GM18867 (cell line): ENCODE measurements at regions not wholly inside any gene's neighbourhood (a gene's known extent, or its start where the extent isn't known, plus 50 kb on each side); places are given as distances from the start of the nearest gene placed in this dataset.

Experiments used
- ATAC-seq: cut with Tn5 transposase; IDR thresholded peaks from one replicate; pipeline ENCODE4 v1.9.1; 2021; ENCODE audit warnings: mild to moderate bottlenecking, moderate library complexity; ENCODE audit not compliant: unreplicated experiment

DNA sequence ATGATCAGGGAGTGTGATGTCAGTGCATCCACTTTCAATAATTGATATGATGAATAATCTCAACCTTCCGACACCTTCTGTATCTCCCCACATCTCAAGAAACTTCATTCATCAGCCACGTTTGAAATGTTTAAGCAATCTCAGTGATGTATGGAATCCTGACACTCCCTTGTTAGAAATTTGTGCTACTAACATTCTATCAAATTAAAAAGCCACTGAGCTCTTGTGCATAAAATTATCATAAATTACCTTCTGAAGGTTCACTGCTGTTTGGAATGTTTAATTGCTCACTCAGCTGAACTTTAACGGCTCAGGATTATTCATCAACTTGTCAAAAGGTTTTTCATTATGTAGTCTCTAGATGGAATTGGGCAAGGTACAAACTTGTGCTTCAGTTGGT, 108.4 kb upstream of the DPH6 start:
- ATAC-seq = no peak

DNA sequence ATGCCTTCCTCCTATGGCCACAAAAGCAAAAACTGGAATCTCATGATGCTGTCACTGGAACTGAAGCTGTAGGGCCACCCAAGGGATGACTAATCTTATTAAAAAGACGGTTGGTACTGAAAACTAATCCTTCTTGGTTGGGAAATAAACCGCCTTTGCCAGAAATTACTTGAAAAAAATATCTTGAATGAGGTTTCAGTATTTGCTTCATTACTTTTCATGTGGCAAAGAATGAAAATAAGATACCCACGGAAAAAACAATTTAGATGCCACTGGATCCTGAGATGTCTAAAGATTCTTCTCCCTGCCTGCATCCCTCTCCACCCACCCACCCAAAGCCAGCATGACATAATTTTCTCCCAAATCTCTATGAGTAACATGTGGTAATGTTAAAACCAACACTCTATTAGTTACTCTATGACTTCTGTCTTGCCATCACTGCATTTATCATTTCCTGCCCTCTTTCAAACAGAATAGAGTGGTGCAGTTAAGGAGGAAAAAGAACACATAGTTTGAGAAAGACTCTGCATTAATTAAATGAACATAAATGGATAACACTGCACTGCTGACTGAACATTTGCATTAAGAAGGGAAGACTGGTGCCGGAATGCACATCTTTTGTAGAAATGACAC, 111.8 kb upstream of the DPH6 start:
- ATAC-seq = no peak

DNA sequence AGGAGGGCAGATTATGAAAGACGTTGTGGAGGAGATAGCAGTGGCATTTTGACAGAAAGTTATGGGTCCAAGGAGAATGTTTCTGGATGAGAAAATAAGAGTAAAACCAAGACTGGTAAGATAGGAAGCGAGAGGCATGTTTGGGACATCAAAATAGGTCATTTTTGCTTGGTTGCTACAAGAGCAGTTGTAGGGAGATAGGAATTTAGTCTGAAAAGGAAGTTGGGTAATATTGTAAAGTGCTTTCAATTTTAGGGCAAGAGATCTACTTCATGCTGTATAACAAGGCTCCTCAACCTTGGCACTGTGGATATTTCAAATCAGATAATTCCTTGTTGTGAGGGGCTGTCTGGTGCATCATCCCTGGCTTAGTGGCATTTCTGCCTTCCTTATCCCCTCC, 118.0 kb upstream of the DPH6 start:
- no peak for ATAC-seq

DNA sequence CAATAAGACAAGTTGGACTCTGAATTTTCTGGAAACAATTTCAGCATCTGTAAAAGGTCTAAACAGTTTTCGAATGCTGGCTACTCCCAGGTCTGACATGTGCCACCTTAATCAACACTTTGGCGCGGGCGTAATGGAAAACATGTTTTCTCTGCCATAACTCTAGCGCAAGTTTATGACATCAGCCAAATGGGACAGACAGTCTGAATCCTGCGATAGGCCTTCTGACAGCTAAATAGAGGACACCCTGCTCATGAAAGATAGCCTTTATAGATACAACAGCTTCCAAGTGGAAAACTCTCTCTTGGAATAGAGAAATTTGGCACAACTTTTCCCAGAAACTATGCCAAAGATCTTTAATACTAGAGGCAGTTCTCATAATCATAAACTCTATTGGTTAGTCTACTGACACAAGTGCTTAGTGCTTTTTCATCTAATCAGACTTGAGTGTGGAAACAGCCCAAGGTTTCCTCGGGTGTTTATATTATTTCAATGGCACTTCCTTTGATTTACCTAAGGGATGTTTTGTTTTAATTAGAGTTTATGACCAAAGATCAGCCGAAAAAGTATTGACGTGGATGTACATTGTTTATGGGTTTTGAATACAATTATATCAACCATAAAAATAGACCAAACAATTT, 120.1 kb upstream of the DPH6 start:
- no peak for ATAC-seq

DNA sequence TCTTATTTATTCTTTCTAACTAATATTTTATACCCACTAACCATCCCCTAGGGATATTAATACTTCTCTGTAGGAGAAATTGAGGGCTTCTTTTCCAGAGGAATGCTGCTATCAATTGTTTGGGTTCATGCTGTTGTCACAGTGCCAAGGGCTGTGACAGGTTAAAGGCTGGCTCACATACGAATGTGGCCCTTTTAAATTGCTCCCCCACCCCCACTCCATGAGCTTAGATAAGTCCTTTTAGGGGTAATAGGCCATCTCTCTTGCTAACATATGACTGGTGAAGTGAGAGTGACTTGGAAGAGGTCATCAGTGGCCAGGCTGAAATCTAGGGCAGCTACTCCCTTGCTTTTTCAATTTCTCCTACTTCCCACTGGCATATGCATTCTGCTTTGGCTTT, 121.9 kb upstream of the DPH6 start:
- ATAC-seq = no peak

GRCh38 chr15:35669021-35669420, 123.1 kb upstream of the DPH6 start:
- ATAC-seq = no peak

DNA sequence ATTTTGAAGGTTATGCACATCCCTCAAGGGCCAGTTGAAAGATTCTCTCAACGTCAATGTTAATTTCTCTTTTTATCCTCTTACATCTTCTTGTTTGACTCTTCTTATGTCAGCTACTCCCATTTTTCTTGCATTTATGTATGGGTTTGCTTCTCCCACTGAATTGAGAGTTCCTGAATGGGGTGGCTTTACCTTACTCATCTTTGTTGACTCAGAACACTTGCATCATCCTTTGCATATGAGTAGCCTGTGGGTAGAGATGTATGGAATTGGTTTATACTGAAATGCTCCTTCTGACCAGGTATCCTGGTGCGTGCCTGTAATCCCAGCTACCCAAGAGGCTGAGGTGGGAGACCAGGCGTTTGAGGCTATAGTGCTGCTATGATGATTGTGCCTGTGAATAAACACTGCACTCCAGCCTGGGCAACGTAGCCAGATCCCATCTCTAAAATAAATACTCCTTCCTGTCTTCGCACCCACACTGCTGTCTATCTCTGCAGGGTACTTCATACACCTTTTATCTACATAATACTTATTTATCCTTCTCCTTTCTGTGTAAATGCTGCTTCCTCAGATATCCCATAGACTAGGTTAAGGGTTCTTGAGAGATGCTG, 123.6 kb upstream of the DPH6 start:
- ATAC-seq = no peak

- ATAC-seq = no peak
Observed at GRCh38 chr15:35671197-35671596, 125.2 kb upstream of the DPH6 start.

GRCh38 chr15:35671981-35672380, 126.0 kb upstream of the DPH6 start:
- no peak for ATAC-seq

DNA sequence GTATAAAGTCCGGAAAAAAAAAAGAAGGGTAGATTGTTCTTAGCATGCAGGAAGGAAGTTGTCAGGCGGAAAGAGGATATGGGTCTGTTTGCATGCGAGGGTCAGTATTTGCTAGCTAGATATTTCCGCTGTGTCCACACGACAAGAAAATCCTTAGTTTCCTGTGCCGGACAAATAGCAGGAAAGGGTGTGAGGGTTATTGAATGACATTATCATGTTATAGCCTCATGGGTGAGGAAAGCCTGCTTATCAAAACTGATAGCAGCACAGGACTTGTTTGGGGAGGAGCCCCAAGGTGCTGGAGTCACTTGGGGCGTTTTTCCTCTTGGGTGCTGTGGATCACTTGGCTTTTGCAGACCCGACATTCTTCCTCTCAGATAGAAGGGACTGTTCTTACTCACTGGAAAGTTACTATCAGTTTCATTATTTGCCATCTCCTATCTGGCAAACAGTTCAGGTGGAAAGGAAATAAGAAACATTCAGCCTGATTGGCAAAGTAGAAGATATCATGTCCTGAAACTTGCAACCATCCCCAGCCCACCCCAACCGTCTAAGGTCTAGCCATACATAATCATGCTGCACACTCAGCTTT, 127.2 kb upstream of the DPH6 start:
- ATAC-seq = peak; percentile 68

GRCh38 chr15:35674873-35675781, 129.2 kb upstream of the DPH6 start:
- no peak for ATAC-seq

- no peak for ATAC-seq
Observed at GRCh38 chr15:35678774-35679173, 132.8 kb upstream of the DPH6 start.

- ATAC-seq = no peak
Observed at GRCh38 chr15:35679186-35679585, 133.2 kb upstream of the DPH6 start.

- no peak for ATAC-seq
Observed at GRCh38 chr15:35680951-35681350, 135.0 kb upstream of the DPH6 start.

DNA sequence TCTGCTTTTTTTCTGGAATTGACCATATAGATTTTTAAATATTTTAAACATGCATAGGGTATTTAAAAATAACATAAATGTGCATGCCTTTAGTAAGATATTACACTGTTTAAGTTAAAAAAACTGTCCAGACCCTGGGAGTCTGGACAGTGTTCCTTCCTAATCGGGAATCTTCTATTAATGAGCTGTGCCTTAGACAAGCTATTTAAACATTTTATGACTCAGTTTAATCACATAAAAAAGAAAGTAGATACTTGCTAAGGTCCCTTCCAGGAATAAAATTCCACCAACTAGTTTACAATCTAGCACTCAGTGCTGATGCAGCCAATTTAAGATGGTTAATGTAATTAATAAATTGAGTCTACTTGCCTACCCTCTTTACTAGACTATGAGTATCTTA, 140.4 kb upstream of the DPH6 start:
- ATAC-seq = no peak

DNA sequence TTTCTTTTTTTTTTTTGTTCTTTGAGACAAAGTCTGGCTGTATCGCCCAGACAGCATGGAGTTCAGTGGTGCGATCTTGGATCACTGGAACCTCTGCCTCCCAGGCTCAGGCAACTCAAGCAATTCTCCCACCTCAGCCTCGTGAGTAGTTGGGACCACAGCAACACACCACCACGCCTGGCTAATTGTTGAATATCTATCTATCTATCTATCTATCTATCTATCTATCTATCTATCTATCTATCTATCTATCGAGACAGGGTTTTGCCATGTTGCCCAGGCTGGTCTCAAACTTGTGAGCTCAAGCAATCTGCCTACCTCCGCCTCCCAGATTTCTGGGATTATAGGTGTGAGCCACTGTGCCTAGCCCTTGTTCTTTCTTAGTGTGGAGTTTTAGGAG, 143.3 kb upstream of the DPH6 start:
- no peak for ATAC-seq

- ATAC-seq = no peak
Observed at GRCh38 chr15:35690089-35690488, 144.1 kb upstream of the DPH6 start.

- no peak for ATAC-seq
Observed at GRCh38 chr15:35690698-35691116, 144.7 kb upstream of the DPH6 start.

DNA sequence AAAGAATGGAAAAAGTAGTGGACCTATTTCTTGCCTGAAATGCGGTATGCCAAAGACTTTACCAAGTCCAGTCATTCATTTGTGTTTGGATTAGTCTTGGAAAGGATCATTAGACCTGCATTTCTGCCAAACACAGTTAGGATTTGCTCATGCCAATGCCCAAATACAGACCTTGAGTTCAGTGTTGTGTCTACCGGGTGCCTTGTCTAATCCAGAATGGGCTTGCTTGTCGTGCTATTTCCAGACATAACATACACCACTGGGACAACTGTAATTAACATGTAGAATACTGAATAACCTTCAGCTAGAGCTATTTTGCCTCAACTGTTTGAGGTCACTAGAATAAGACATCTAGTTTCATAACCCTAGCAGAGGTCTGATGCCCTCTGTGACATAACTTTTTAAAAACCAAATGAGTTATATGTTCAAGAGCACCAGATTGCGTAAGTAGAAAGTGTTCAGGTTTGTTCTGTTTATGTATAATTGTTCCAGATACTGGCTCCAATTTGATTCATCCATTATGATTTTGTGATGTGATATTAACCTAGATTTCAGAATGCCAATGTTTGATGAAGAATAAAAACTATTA, 145.3 kb upstream of the DPH6 start:
- no peak for ATAC-seq
